GM10248 (cell line): ENCODE measurements at regions not wholly inside any gene's neighbourhood (a gene's known extent, or its start where the extent isn't known, plus 50 kb on each side); places are given as distances from the start of the nearest gene placed in this dataset.
"Not testable (repeated sequence)": the region's sequence is repeated elsewhere in the genome, so short reads cannot be mapped to it uniquely, and the experiment has no call there.

Experiments
- CTCF ChIA-PET: fragments of 300-600 bp; sonication (Branson Sonifier 250); formaldehyde crosslinking; extraction: SDS; loops from one replicate; lab custom pipeline; 2021; ENCODE audit warnings: antibody characterized with exemption; lab: Yijun Ruan, JAX
- POLR2A ChIA-PET: fragments of 350-650 bp; sonication (Branson Sonifier 250); formaldehyde crosslinking; extraction: SDS; loops from one replicate; lab custom pipeline; 2020; ENCODE audit warnings: antibody characterized with exemption; lab: Yijun Ruan, JAX
- DNase-seq: peaks from one replicate; pipeline ENCODE4 v3.0.0; 2012; ENCODE audit errors: extremely low spot score
- TF ChIP-seq, protein P1 (sequence below): IDR thresholded peaks from 2 replicates; pipeline ENCODE4 v1.5.1; 2012; ENCODE audit warnings: mild to moderate bottlenecking, low read depth; ENCODE audit errors: extremely low read depth, missing control alignments, control extremely low read depth

DNA sequence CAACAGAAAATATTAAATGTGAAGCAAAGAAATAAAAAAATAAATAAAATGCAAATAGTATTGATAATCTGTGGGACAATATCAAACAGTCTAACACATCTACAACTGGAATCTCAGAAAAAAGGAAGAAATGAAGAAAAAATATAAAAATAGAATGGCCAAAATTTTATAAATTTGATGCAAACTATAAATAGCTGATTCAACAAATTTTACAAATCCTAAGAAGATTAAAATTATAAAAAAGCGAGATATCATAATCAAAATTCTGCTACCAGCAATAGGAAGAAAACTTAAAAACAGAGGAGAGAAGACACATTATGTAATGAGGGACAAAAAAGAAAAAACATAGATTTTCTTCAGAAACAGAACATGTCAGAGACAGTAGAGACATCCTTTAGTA lies 129.2 kb upstream of the IRX1 start:
- POLR2A ChIA-PET, result no interaction called here
- CTCF ChIA-PET, result no interaction called here
- TF ChIP-seq, protein P1, sequence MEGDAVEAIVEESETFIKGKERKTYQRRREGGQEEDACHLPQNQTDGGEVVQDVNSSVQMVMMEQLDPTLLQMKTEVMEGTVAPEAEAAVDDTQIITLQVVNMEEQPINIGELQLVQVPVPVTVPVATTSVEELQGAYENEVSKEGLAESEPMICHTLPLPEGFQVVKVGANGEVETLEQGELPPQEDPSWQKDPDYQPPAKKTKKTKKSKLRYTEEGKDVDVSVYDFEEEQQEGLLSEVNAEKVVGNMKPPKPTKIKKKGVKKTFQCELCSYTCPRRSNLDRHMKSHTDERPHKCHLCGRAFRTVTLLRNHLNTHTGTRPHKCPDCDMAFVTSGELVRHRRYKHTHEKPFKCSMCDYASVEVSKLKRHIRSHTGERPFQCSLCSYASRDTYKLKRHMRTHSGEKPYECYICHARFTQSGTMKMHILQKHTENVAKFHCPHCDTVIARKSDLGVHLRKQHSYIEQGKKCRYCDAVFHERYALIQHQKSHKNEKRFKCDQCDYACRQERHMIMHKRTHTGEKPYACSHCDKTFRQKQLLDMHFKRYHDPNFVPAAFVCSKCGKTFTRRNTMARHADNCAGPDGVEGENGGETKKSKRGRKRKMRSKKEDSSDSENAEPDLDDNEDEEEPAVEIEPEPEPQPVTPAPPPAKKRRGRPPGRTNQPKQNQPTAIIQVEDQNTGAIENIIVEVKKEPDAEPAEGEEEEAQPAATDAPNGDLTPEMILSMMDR, result no peak
- DNase-seq, result no peak

GRCh38 chr5:3460416-3460815 lies 135.2 kb upstream of the IRX1 start:
- DNase-seq, result no peak
- ChIA-PET POLR2A (no interaction called here), CTCF (interaction anchor here (1.3 to 1.4 kb wide), 2 partner anchors 9 kb away, joined by 4 read pairs; no protein-coding TSS in a partner anchor)
- TF ChIP-seq, protein P1, result no peak

- DNase-seq, result no peak
- TF ChIP-seq, protein P1, result no peak
- ChIA-PET CTCF (interaction anchor here (1.0 kb wide), 1 partner anchor 9 kb away, joined by 3 read pairs; no protein-coding TSS in a partner anchor), POLR2A (no interaction called here)
Observed at GRCh38 chr5:3456121-3456681, 139.4 kb upstream of the IRX1 start.

GRCh38 chr5:3454028-3454427 lies 141.6 kb upstream of the IRX1 start:
- CTCF ChIA-PET, POLR2A ChIA-PET: not testable (repeated sequence)

DNA sequence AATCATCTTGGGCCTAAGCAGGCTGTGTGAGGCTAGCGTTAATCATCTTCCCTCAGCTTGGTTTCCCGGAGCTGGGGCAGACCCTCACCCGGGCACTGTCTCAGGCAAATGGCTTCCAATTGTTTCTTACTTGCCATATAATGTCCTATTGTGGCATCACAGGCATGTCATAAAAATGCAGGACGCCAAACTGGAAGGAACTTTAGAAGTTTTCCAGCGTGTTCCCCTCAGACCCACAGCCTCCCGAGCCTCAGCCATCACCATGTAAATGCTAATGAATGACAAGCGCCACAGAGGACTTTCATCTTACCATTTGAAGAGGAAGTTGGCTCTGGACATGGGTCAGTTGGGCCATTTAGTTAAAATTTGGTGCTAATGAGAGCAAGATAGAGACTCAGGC lies 143.0 kb upstream of the IRX1 start:
- TF ChIP-seq, protein P1, result no peak
- ChIA-PET CTCF (no interaction called here), POLR2A (no interaction called here)
- no peak for DNase-seq

More at GRCh38 chr5:3454028-3454427, 141.6 kb upstream of the IRX1 start:
- not testable (repeated sequence) for DNase-seq

DNA sequence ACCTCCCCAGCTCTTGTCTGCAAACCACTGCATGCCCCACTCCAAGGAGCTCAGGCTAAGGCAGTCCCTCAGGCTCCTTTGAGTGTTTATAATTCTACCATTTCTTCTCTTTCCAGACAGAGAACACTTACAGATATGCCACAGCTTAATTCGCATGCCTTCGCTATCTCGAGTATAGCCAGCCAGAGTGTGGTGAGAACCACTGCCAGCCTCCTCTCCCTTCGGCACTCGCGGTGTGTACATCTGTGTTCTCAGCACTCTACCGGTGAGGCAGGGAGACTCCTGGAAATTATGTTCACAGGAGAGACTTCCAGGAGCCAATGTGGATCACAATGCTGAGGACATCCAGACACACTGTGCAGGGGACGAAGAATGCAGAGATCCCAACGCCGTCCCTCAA lies 143.7 kb upstream of the IRX1 start:
- CTCF ChIA-PET, result interaction anchor here (0.7 to 1.8 kb wide), 2 partner anchors 8 to 57 kb away, joined by 3 to 4 read pairs; no protein-coding TSS in a partner anchor
- POLR2A ChIA-PET, result no interaction called here
- DNase-seq, result no peak
- TF ChIP-seq, protein P1, result no peak

GRCh38 chr5:3449481-3449880 lies 146.2 kb upstream of the IRX1 start:
- ChIA-PET CTCF (no interaction called here), POLR2A (no interaction called here)
- no peak for DNase-seq
- TF ChIP-seq, protein P1, result no peak
